ENCODE measurements at regions not wholly inside any gene's neighbourhood (a gene's known extent, or its start where the extent isn't known, plus 50 kb on each side); places are given as distances from the start of the nearest gene placed in this dataset.

DNA sequence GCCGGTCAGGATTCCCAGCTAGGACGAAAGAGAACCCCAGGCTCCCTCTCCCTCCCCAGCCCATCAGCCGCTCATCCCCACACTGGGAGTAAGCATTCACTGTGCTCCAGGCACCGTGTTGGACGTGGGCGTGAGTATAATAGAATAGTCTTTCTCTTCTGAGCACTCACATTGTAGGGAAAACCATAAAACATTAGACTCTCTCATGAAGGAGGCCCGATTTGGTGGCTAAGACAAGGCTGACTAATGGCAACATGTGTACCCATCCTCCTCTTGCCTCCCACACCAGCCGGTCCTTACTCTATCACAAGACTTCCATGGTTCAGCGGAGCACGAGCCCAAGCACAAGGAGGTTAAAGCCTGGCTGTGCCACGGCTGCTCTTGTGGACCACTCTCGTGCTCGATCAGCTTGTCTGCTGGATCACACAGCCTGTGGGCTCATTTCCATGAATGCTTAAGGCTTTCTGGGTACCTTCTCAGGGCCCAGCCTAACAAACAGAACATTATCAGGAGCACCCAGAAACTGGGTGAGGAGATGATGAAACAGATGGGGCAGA lies 540.9 kb upstream of the RAB6C start:
- TF ChIP-seq POLR2AphosphoS5 (IDR thresholded peaks at IDR 0.05), result no peak
- TF ChIP-seq, protein P1, sequence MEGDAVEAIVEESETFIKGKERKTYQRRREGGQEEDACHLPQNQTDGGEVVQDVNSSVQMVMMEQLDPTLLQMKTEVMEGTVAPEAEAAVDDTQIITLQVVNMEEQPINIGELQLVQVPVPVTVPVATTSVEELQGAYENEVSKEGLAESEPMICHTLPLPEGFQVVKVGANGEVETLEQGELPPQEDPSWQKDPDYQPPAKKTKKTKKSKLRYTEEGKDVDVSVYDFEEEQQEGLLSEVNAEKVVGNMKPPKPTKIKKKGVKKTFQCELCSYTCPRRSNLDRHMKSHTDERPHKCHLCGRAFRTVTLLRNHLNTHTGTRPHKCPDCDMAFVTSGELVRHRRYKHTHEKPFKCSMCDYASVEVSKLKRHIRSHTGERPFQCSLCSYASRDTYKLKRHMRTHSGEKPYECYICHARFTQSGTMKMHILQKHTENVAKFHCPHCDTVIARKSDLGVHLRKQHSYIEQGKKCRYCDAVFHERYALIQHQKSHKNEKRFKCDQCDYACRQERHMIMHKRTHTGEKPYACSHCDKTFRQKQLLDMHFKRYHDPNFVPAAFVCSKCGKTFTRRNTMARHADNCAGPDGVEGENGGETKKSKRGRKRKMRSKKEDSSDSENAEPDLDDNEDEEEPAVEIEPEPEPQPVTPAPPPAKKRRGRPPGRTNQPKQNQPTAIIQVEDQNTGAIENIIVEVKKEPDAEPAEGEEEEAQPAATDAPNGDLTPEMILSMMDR (IDR thresholded peaks at IDR 0.05), result no peak
- TF ChIP-seq POLR2A (IDR thresholded peaks at IDR 0.05), result no peak

Data from gastroesophageal sphincter (tissue), 3 donors.